D721Med (cell line): ENCODE measurements at regions not wholly inside any gene's neighbourhood (a gene's known extent, or its start where the extent isn't known, plus 50 kb on each side); places are given as distances from the start of the nearest gene placed in this dataset.

Source experiments
- DNase-seq: peaks from one replicate; pipeline ENCODE4 v3.0.0; 2011; ENCODE audit warnings: low spot score; ENCODE audit not compliant: insufficient read length
- FAIRE-seq: peaks from 2 replicates; lab custom pipeline; 2011; peaks lifted over from hg19 to GRCh38; lab: Jason Lieb, UNC
- CTCF ChIP-seq: IDR thresholded peaks from 2 replicates; pipeline ENCODE4 v1.5.1; 2012; ENCODE audit warnings: mild to moderate bottlenecking, control low read depth; ENCODE audit not compliant: insufficient read depth; ENCODE audit errors: missing control alignments

GRCh38 chr2:70014959-70015358 lies 53.5 kb upstream of the ASPRV1 start:
- FAIRE-seq (no peak), DNase-seq (no peak)
- TF ChIP-seq CTCF: no peak

DNA sequence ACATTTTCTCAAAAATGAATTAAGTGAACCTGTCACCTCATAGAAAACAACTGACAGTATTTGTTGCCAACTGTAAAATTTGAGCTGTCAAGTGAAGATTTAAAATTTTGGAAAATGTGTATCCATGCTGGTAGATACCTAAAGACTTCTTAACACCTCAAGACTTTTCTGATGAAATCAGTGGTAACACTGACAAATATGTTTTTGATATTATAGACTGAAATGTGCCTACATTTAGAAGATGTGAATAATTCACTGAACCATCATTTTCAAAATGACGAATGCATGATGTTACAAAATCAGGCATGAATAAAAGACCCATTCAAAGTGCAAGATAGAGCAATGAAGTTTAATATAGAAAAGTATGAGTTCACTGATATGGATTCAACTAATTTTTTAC lies 51.5 kb upstream of the ASPRV1 start:
- DNase-seq (no peak), FAIRE-seq (no peak)
- no peak for TF ChIP-seq CTCF

DNA sequence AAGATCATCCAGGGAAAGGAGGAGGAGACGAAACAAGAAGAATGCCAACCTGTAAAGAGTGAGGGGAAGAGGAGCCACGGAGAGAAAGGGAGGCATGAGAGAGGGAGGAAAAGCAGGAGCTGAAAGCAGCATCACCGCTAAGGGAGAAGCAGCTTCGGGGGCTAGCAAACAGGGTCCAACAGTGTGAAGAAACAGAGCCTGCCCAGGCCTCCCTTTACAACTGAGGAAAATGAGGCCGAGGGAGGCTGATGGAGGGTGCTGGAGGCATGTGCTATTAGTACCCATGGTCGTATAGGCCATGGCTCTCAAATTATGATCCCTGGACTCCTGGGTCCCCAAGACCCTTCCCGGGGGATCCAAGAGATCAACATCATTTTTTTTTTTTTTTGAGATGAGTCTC lies 50.4 kb upstream of the ASPRV1 start:
- DNase-seq (no peak), FAIRE-seq (no peak)
- TF ChIP-seq CTCF: no peak

DNA sequence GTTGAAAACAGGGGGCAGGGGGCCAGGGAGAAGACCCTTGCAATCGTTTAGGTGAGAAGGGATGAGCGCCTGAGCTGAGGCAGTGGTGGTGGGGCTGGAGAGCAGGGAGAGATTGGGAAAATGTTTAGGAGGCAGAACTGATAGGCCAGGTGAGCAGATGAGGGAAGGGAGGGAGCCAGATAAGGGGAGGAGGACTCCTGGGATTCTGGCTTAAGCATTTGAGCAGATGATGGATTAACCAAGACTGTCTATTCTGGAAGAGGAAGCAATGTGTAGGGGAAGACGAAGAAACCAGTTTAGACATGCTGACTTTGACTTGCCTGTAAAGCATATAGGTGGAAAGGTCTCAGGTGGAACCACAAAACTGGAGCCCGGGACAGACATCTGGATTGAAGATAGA lies 49.9 kb upstream of the ASPRV1 start:
- DNase-seq: peak; percentile 53
- TF ChIP-seq CTCF: no peak
- FAIRE-seq: no peak
